ENCODE measurements at regions not wholly inside any gene's neighbourhood (a gene's known extent, or its start where the extent isn't known, plus 50 kb on each side); places are given as distances from the start of the nearest gene placed in this dataset.

GRCh38 chr14:98474900-98475299, 797.1 kb downstream of the BCL11B start:
- DNase-seq = no peak

DNA sequence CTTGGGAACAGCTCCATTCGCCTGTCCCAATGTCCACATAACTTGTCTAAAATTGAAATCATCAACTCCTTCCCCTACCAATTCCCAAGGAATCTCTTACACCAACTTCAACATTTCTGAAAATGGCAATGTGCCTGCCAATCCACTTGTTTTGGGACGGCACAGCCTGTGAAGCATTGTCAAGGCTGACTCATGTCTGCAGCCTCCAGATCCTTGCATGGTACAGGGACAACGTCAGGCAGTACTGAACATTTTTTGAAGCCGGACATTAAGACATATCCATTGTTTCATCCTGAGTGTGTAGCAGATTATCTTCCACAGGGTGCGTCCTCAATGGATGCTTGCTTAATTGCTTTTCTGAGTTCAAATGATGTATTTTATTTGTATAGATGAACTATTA, 794.1 kb downstream of the BCL11B start:
- no peak for DNase-seq

DNA sequence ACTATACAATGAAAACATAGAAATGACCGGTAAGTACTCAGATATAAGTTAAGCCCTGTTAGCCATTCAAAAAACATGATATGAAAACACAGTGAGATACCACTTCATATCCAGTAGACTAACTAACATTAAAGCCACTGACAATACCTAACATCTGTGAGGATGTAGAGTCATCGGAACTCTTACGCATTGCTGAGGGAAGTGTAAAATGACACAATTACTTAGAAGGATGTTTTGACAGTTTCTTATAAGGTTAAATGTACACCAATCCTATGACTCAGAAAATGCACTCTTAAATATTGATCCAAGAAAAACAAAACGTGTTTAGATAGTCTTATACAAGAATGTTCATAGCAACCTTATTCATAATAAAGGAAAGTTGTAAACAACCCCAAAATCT, 782.9 kb downstream of the BCL11B start:
- no peak for DNase-seq

DNA sequence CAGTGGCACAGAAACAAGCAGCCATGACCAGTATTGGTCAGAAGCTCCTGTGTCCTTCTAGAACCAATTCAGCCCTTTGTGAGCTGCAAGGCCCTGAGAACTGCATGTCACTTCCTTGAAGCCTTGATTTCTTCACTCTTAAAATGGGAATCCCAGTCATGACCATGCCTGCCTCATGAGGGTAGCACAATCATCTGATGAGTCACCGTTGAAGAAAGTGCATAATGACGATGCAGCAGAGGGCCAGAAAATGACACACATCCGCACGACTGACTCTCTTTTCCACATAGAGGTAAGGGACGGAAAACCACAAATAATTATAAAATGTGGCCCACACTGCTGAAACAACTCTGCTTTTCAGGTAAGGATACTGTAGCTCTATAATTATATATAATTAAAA, 777.4 kb downstream of the BCL11B start:
- DNase-seq = no peak

GRCh38 chr14:98498019-98498885, 773.7 kb downstream of the BCL11B start:
- DNase-seq = no peak

- no peak for DNase-seq
Measured at GRCh38 chr14:98501335-98501734, 770.7 kb downstream of the BCL11B start.

- DNase-seq = no peak
Measured at GRCh38 chr14:98501836-98502235, 770.2 kb downstream of the BCL11B start.

GRCh38 chr14:98503086-98503815, 768.7 kb downstream of the BCL11B start:
- no peak for DNase-seq

DNA sequence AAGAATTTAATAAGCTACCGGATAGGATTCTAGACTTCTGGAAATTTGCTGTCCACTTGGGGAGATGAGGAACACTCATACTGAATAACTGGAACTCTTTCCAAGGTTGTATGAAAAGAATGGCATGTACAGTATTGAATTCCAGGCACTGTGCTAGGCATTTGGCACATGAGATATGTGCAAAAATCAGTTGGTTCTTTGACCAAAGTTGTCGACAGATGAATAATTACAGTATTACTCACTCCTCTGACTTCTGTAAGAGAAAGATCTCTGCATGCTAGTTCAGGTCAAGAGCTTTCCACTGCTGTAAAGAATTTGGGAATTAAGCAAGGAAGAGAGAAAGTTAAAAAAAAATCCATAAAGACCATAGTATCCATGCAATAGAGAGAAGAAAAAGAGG, 764.7 kb downstream of the BCL11B start:
- no peak for DNase-seq

- DNase-seq = no peak
Measured at GRCh38 chr14:98510392-98510791, 761.6 kb downstream of the BCL11B start.

DNA sequence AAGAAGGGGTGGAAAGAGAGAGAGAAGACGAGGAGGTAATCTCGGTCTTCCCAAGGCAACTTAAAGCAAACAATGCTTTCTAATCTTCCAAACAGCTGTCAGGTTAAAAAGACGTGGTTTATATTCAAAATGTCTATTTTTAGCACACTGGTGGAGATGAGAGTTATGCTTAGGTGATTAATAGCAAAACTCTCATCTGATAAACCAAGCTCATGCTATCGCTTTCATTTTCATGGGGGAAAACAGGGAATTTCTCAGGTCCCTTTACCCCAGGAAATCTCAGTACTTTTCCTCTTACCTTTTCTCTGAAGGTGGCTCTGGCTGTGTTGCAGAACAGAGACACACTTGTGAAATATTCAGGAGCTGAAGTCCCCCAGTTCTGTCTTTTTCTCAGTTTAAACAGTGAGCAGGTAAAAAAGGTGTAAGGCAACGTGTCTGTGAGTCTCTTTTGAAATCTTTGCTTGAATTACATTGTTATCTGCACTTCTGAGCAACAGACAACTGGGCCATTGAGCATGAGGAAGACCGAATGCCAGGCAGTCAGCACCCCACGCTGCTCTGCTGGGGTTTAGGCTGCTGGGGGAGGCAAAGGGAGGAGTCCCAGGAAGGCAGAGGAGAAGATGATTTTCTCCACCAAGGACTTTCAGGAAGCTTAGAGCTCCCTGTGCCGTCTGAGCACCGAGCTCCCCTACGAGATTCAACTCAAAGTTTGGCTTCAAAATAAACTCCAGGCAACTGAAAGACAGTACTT, 759.3 kb downstream of the BCL11B start:
- DNase-seq = no peak

DNA sequence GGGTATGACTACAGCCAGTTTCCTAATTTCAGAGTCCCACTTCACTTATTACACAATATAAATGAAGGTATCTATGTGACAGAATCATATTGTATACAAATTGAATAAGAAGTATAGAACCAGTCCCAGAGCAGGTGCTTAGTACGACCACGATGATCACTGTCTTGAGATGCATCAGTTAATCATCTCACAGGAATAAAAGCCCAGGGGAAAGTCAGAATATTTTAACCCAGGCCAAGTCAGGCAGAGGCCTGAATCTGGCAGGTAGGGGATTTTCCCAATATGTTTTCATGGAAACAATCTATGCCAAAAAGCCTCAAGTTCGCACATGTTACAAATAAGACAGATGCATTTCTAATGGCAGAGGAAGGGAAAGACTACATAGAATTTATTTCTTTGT, 758.4 kb downstream of the BCL11B start:
- no peak for DNase-seq

GRCh38 chr14:98514016-98514415, 758.0 kb downstream of the BCL11B start:
- DNase-seq = no peak

- no peak for DNase-seq
Measured at GRCh38 chr14:98536256-98536655, 735.7 kb downstream of the BCL11B start.

- no peak for DNase-seq
Measured at GRCh38 chr14:98542316-98542715, 729.7 kb downstream of the BCL11B start.

DNA sequence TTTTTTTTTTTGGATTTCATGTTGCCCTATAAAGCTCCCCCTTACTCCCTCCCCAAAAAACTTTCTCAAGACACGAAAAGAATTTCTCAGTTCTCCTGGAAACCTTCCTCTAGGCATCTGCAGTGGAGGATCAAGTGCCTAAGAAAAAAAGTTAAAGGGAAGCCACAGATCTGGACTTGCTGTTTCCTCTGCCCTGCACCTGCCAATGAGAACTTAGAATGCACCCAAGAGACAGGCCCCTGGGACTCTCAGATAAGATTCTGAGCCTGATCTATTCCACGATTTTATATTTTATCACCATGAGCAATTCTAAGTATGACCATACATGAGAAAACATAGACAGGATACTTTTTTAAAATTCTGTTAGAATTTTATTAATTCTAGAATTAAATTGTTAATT, 728.9 kb downstream of the BCL11B start:
- no peak for DNase-seq

DNA sequence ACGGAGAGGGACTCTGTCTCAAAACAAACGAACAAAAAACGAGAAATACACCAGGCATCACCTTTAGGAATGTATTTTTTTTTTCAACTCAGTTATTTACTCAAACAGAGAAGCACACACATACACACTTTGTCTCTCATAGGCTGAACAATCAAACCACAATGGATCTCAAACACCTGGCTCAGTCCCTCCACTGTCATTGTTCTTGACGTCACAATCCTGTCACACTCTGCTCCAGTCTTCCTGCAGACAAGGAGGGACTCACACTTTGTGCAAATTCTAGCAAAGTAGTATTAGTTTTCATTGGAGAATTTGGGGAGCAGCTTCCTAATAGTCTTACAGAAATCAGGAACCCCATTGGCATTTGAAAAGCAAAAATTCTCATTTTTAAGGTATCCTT, 727.8 kb downstream of the BCL11B start:
- no peak for DNase-seq

- DNase-seq = no peak
Measured at GRCh38 chr14:98545181-98545580, 726.8 kb downstream of the BCL11B start.

DNA sequence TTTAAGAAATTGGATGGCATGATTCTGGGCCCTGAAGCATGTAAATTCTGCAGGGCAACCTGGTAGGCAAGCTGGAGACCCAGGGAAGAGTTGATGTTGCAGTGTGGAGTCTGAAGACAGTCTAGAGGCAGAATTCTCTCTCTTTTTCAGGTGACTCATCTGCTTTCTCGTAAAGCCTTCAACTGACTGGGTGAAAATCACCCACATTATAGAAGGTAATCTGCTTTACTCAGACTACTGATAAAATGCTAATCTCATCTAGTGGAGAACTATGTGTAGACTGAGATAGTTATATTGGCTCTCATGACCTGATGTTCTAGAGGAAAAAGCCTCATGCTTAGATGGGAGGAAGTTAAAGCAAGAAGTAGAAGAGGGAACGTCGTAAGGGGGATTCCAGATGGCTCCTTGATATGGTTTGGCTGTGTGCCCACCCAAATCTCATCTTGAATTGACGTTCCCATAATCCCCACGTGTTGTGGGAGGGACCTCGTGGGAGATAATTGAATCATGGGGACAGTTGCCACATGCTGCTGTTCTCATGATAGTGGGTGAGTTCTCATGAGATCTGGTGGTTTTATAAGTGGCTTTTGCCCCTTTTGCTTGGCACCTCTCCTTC, 723.8 kb downstream of the BCL11B start:
- DNase-seq = peak; percentile 89

- no peak for DNase-seq
Measured at GRCh38 chr14:98551028-98551427, 721.0 kb downstream of the BCL11B start.

- DNase-seq = no peak
Measured at GRCh38 chr14:98555440-98555839, 716.6 kb downstream of the BCL11B start.

DNA sequence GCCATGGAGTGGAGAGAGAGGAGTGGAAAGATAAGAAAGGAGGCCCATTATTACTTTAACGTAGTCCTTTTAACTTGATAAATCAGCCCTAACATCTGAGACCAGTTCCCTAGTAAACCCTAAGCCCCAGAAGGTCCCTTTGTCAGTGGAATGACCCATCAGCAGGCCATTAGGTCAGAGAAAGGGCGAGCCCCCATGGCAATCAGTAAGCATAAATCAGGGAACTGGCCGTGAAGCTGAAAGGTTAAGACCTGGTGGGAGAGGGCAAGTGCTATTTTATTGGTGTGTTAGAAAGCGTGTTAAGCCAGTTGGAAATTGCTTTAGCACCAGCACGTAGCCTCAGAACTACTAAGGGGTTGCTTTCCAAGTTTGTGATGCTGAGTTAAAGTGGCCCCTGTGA, 708.0 kb downstream of the BCL11B start:
- no peak for DNase-seq

- no peak for DNase-seq
Measured at GRCh38 chr14:98564541-98564940, 707.5 kb downstream of the BCL11B start.
